Lower leg skin (tissue), 3 donors: ENCODE measurements at regions not wholly inside any gene's neighbourhood (a gene's known extent, or its start where the extent isn't known, plus 50 kb on each side); places are given as distances from the start of the nearest gene placed in this dataset.

Source experiments
- CTCF ChIP-seq, 3 donors: fragments of 450-650 bp; IDR thresholded peaks; one replicate each; pipeline ENCODE4 v1.5.1; 2016; ENCODE audit warnings: antibody characterized with exemption in 3 of 3, mild to moderate bottlenecking in 3 of 3, moderate library complexity in 2 of 3
- POLR2A ChIP-seq, 2 donors: fragments of 450-650 bp; IDR thresholded peaks; one replicate each; pipeline ENCODE4 v1.6.1; 2016 to 2017; ENCODE audit warnings: antibody characterized with exemption in 2 of 2, mild to moderate bottlenecking in 1 of 2, moderate library complexity in 1 of 2

DNA sequence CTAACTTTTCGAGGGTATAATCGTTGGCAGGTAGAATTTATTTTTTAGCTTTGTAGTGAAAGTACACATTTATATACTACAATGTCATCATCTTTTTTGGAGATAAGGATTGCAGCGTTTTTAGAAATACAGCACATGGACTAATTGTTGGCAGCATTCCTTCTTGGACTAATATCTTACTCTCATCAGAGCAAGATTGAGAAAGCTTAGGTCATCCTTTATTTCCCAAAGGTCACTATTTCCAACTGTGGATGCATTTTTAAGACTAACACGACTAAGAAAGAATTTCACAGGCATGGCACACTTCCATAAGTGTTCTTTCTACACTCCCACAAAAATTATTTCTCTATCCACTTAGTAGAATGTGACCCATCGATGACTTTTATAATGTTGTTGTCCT, 732.3 kb downstream of the NCAM2 start:
- TF ChIP-seq CTCF (IDR thresholded peaks at IDR 0.05) (no peak), POLR2A (IDR thresholded peaks at IDR 0.05) (no peak)
